Right lobe of liver (tissue), 4 donors: ENCODE measurements at regions not wholly inside any gene's neighbourhood (a gene's known extent, or its start where the extent isn't known, plus 50 kb on each side); places are given as distances from the start of the nearest gene placed in this dataset.

Experiments used
- CTCF ChIP-seq, 4 donors: fragments of 200-600 bp in 3 of 4; fragments of 450-650 bp in 1 of 4; IDR thresholded peaks; one replicate each; pipeline versions ENCODE4 v1.5.1 to v1.8.0; 2016 to 2022; ENCODE audit warnings: antibody characterized with exemption in 4 of 4, mild to moderate bottlenecking in 2 of 4
- POLR2A ChIP-seq: fragments of 450-650 bp; IDR thresholded peaks from one replicate; pipeline ENCODE4 v1.6.1; 2017; ENCODE audit warnings: antibody characterized with exemption, mild to moderate bottlenecking
- donor health status: DM: no; HTN: no; CAD: no.
- donor health status: DM: no; HTN: no; CAD: no.
- donor health status: DM: no; HTN: yes; CAD: no.

- TF ChIP-seq CTCF (IDR thresholded peaks at IDR 0.05) = no peak
- TF ChIP-seq POLR2A = no peak
These were observed 263.8 kb downstream of the RBM43 start for GRCh38 chr2:150997702-150998440.
